Fibroblast of skin of right biceps (primary cell): ENCODE measurements at regions not wholly inside any gene's neighbourhood (a gene's known extent, or its start where the extent isn't known, plus 50 kb on each side); places are given as distances from the start of the nearest gene placed in this dataset.
"Not testable (repeated sequence)": the region's sequence is repeated elsewhere in the genome, so short reads cannot be mapped to it uniquely, and the experiment has no call there.

Experiments
- DNase-seq: peaks from one replicate; pipeline ENCODE4 v3.0.0-alpha.2; 2013

- DNase-seq = no peak
Observed at GRCh38 chr2:186306754-186307153, 179.3 kb upstream of the ZC3H15 start.

- no peak for DNase-seq
Observed at GRCh38 chr2:186307871-186308270, 178.2 kb upstream of the ZC3H15 start.

GRCh38 chr2:186308347-186308746, 177.7 kb upstream of the ZC3H15 start:
- peak; percentile 9 for DNase-seq

- peak; percentile 3 for DNase-seq
Observed at GRCh38 chr2:186309901-186310300, 176.2 kb upstream of the ZC3H15 start.

- DNase-seq = no peak
Observed at GRCh38 chr2:186319105-186319504, 167.0 kb upstream of the ZC3H15 start.

GRCh38 chr2:186325827-186326535, 160.1 kb upstream of the ZC3H15 start:
- no peak for DNase-seq

GRCh38 chr2:186327251-186327868, 158.7 kb upstream of the ZC3H15 start:
- DNase-seq = no peak

- no peak for DNase-seq
Observed at GRCh38 chr2:186328838-186329237, 157.2 kb upstream of the ZC3H15 start.

- DNase-seq = no peak
Observed at GRCh38 chr2:186330050-186330449, 156.0 kb upstream of the ZC3H15 start.

GRCh38 chr2:186339716-186340115, 146.3 kb upstream of the ZC3H15 start:
- peak; percentile 22 for DNase-seq

- DNase-seq = no peak
Observed at GRCh38 chr2:186342029-186342428, 144.0 kb upstream of the ZC3H15 start.

GRCh38 chr2:186345745-186346144, 140.3 kb upstream of the ZC3H15 start:
- no peak for DNase-seq

GRCh38 chr2:186346216-186346615, 139.8 kb upstream of the ZC3H15 start:
- no peak for DNase-seq

- no peak for DNase-seq
Observed at GRCh38 chr2:186347472-186347871, 138.6 kb upstream of the ZC3H15 start.

GRCh38 chr2:186348200-186348599, 137.9 kb upstream of the ZC3H15 start:
- DNase-seq = no peak

- peak; percentile 82 for DNase-seq
Observed at GRCh38 chr2:186349508-186349907, 136.6 kb upstream of the ZC3H15 start.

GRCh38 chr2:186354160-186354559, 131.9 kb upstream of the ZC3H15 start:
- DNase-seq = not testable (repeated sequence)

GRCh38 chr2:186365406-186365805, 120.7 kb upstream of the ZC3H15 start:
- peak; percentile 30 for DNase-seq

- no peak for DNase-seq
Observed at GRCh38 chr2:186379052-186379451, 107.0 kb upstream of the ZC3H15 start.

GRCh38 chr2:186380805-186381204, 105.3 kb upstream of the ZC3H15 start:
- DNase-seq = no peak

- DNase-seq = no peak
Observed at GRCh38 chr2:186381573-186381972, 104.5 kb upstream of the ZC3H15 start.

GRCh38 chr2:186382932-186383331, 103.1 kb upstream of the ZC3H15 start:
- DNase-seq = no peak

- no peak for DNase-seq
Observed at GRCh38 chr2:186384226-186384625, 101.8 kb upstream of the ZC3H15 start.

- DNase-seq = not testable (repeated sequence)
Observed at GRCh38 chr2:186385638-186386201, 100.3 kb upstream of the ZC3H15 start.
